Hepatocyte (in vitro differentiated cells): ENCODE measurements at regions not wholly inside any gene's neighbourhood (a gene's known extent, or its start where the extent isn't known, plus 50 kb on each side); places are given as distances from the start of the nearest gene placed in this dataset.

Experiments
- CTCF ChIP-seq: fragments of 200-600 bp; sonication (generic); IDR thresholded peaks from 2 replicates; pipeline ENCODE4 v1.5.1; 2016; ENCODE audit warnings: antibody characterized with exemption, mild to moderate bottlenecking; ENCODE audit not compliant: poor library complexity
- EZH2 ChIP-seq: fragments of 200-600 bp; sonication (generic); IDR thresholded peaks from 2 replicates; pipeline ENCODE4 v1.6.1; 2016; ENCODE audit warnings: antibody characterized with exemption, mild to moderate bottlenecking, borderline replicate concordance
- EZH2phosphoT487 ChIP-seq: fragments of 200-600 bp; sonication (generic); IDR thresholded peaks from one replicate; pipeline ENCODE4 v1.6.1; 2018; ENCODE audit warnings: antibody characterized with exemption, mild to moderate bottlenecking, low read depth, moderate library complexity; ENCODE audit not compliant: unreplicated experiment, severe bottlenecking

DNA sequence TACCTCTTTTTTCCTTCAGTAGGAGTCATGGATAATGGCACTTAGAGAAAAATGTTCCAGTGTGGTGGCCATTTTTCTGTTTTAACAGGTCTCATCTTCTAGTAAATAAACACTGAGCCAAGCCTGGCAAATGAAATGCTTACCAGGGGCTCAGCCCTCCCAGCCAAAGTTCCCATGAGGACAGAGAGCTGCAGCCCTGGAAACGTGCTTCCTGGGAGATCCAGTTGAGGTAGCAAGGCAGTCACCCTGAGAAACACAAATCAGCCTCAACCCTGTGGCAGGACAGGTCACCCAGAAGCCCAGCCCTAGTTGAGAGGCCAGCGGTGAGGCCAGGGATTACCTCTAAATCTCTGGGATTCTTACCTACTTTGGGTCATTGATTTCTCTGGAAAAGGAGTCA is 140.1 kb downstream of the LNPK start:
- TF ChIP-seq CTCF = no peak
- TF ChIP-seq EZH2 = no peak
- TF ChIP-seq EZH2phosphoT487 = no peak
